ENCODE measurements at regions not wholly inside any gene's neighbourhood (a gene's known extent, or its start where the extent isn't known, plus 50 kb on each side); places are given as distances from the start of the nearest gene placed in this dataset.
"Not testable (repeated sequence)": the region's sequence is repeated elsewhere in the genome, so short reads cannot be mapped to it uniquely, and the experiment has no call there.

GRCh38 chr4:11947629-11948028 lies 518.9 kb upstream of the HS3ST1 start:
- not testable (repeated sequence) for TF ChIP-seq CTCF (IDR thresholded peaks at IDR 0.05); PHF8 (IDR thresholded peaks at IDR 0.05; ENCODE audit: borderline replicate concordance, low read depth); PBX3 (IDR thresholded peaks at IDR 0.05); ESRRA (IDR thresholded peaks at IDR 0.05; ENCODE audit: borderline replicate concordance, low read length); POLR2A (IDR thresholded peaks at IDR 0.05; ENCODE audit: low read length); EP300 (IDR thresholded peaks at IDR 0.05); RCOR1 (IDR thresholded peaks at IDR 0.05; ENCODE audit: low read depth, low read length); REST (IDR thresholded peaks at IDR 0.05)
